SK-N-MC (cell line): ENCODE measurements at regions not wholly inside any gene's neighbourhood (a gene's known extent, or its start where the extent isn't known, plus 50 kb on each side); places are given as distances from the start of the nearest gene placed in this dataset.

Source experiments
- FOXP2 ChIP-seq: optimal IDR thresholded peaks from 2 replicates; pipeline ENCODE3; 2011; ENCODE audit warnings: mild to moderate bottlenecking, moderate library complexity; ENCODE audit not compliant: insufficient read depth; ENCODE audit errors: extremely low read length, control extremely low read depth
- POLR2AphosphoS5 ChIP-seq: IDR thresholded peaks from 2 replicates; pipeline ENCODE4 v1.6.1; 2012; ENCODE audit warnings: mild to moderate bottlenecking, low read depth, low read length, borderline replicate concordance

GRCh38 chr3:80788914-80789313 is 972.5 kb downstream of the GBE1 start:
- no peak for TF ChIP-seq POLR2AphosphoS5
- TF ChIP-seq FOXP2, result no peak
